ENCODE measurements at regions not wholly inside any gene's neighbourhood (a gene's known extent, or its start where the extent isn't known, plus 50 kb on each side); places are given as distances from the start of the nearest gene placed in this dataset.
"Not testable (repeated sequence)": the region's sequence is repeated elsewhere in the genome, so short reads cannot be mapped to it uniquely, and the experiment has no call there.

DNA sequence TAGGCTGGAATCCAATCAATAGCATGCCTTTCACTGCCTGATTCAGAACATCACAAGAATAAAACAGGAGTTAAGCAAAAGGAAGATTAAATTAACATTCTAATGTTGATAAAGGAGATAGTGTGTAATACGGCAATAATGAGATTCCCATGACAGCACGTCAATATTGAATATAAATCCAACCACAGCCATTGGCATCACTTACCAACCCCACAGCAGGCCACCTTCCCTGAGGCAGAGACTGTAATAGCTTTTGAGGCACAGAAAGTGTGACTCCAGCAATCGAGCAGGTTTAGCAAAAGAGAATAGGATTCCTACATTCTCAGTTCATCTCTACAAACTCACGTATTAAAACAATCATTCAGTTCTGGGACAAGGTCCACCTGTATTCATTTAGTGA, 954.6 kb upstream of the CDH18 start:
- TF ChIP-seq, protein P1, sequence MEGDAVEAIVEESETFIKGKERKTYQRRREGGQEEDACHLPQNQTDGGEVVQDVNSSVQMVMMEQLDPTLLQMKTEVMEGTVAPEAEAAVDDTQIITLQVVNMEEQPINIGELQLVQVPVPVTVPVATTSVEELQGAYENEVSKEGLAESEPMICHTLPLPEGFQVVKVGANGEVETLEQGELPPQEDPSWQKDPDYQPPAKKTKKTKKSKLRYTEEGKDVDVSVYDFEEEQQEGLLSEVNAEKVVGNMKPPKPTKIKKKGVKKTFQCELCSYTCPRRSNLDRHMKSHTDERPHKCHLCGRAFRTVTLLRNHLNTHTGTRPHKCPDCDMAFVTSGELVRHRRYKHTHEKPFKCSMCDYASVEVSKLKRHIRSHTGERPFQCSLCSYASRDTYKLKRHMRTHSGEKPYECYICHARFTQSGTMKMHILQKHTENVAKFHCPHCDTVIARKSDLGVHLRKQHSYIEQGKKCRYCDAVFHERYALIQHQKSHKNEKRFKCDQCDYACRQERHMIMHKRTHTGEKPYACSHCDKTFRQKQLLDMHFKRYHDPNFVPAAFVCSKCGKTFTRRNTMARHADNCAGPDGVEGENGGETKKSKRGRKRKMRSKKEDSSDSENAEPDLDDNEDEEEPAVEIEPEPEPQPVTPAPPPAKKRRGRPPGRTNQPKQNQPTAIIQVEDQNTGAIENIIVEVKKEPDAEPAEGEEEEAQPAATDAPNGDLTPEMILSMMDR (IDR thresholded peaks at IDR 0.05), result not testable (repeated sequence)
- not testable (repeated sequence) for TF ChIP-seq POLR2A (IDR thresholded peaks at IDR 0.05)
